HG02798 (cell line): ENCODE measurements at regions not wholly inside any gene's neighbourhood (a gene's known extent, or its start where the extent isn't known, plus 50 kb on each side); places are given as distances from the start of the nearest gene placed in this dataset.

Source experiments
- ATAC-seq: cut with Tn5 transposase; IDR thresholded peaks from one replicate; pipeline ENCODE4 v1.9.1; 2021; ENCODE audit warnings: mild to moderate bottlenecking; ENCODE audit not compliant: unreplicated experiment, poor library complexity

GRCh38 chr9:86410281-86410680, 56.1 kb upstream of the TUT7 start:
- no peak for ATAC-seq

DNA sequence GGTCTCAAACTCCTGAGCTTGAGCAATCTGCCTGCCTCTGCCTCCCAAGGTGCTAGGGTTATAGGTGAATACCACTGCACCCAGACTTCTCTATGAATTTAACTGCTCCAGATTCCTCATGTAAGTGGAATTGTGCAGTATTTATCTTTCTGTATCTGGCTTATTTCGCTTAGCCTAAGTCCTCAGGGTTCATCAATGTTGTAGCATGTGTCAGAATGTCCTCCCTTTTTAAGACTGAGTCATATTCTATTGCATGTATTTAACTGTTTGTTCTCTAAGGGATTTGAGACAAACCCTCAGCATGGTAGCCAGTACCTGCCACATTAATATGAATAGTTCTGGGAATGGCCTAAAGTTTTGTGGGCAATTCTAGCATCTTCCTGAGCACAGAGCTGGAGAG, 53.9 kb upstream of the TUT7 start:
- no peak for ATAC-seq

DNA sequence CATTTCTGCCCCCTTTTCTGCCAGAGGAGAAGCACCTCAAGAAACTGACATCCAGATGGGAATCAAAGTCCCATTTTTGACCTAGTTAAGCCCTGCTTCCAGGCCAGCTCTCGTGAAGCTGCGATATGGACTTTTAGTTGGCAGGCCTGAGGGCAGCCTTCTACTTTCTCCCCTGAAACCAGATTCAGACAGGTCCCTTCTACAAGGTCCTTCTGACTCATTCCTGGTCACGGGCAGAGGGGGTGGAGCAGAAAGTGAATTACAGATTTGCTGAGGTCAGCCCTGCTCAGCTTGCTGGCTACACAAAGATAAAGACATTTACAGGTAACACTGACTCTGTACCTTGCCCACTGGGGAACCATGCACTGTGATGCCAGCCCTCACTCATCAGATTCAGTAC, 52.8 kb upstream of the TUT7 start:
- ATAC-seq: peak; percentile 55

GRCh38 chr9:86406366-86406765, 52.2 kb upstream of the TUT7 start:
- ATAC-seq: no peak

GRCh38 chr9:86405926-86406325, 51.7 kb upstream of the TUT7 start:
- peak; percentile 41 for ATAC-seq

DNA sequence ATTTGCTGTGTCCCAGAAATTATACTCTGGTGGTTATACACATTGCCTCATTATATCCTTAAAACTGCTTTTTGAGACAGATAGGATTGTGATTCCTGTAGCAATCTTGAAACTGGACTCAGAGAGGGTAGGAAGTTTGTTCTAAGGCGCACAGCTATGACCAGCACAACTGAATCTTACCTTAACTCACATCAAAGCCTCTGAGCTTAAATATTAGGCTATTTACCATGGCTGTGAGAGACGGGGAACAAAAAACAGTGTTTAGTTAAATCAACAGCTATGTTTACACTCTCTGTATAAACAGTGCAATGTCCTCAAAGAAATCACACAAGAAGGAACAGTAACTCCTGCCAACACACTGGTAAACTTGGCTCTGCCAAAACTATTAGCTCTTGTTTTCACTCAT, 50.9 kb upstream of the TUT7 start:
- no peak for ATAC-seq
